H1 (cell line): ENCODE measurements at regions not wholly inside any gene's neighbourhood (a gene's known extent, or its start where the extent isn't known, plus 50 kb on each side); places are given as distances from the start of the nearest gene placed in this dataset.

ENCODE experiments used
- CTCF ChIA-PET: fragments of 300-600 bp; sonication (Branson Sonifier 250); formaldehyde crosslinking; loops from one replicate; lab custom pipeline; 2021; ENCODE audit not compliant: partially characterized antibody; lab: Charles Lee
- POLR2A ChIA-PET: fragments of 300-600 bp; sonication (Branson Sonifier 250); formaldehyde crosslinking; loops from one replicate; lab custom pipeline; 2021; ENCODE audit warnings: inconsistent platforms; ENCODE audit not compliant: partially characterized antibody; lab: Charles Lee
- DNase-seq, 2 experiments: peaks; one replicate each; pipeline versions ENCODE4 v3.0.0 to v3.0.0-alpha.2; 2010 to 2022; ENCODE audit warnings: low spot score in 2 of 2, low read depth in 1 of 2, mixed read lengths in 1 of 2
- FAIRE-seq: peaks from 2 replicates; lab custom pipeline; 2011; peaks lifted over from hg19 to GRCh38; lab: Jason Lieb, UNC
- H2AFZ ChIP-seq: 2 replicates; pipeline ENCODE4 v1.8.1; 2012; ENCODE audit warnings: low read length, inconsistent platforms
- H2AK5ac ChIP-seq: 2 replicates; pipeline ENCODE4 v1.6.1; 2013; ENCODE audit warnings: low read depth, low read length
- H2BK120ac ChIP-seq: replicated peaks from 2 replicates; pipeline ENCODE3; 2013; ENCODE audit warnings: low read depth, low read length, inconsistent platforms
- H2BK12ac ChIP-seq: 2 replicates; pipeline ENCODE4 v1.6.1; 2013; ENCODE audit warnings: low read depth, low read length
- H2BK15ac ChIP-seq: 2 replicates; pipeline ENCODE4 v1.6.1; 2013; ENCODE audit warnings: low read length
- H2BK20ac ChIP-seq: 2 replicates; pipeline ENCODE4 v1.6.1; 2013; ENCODE audit warnings: low read length
- H2BK5ac ChIP-seq: 2 replicates; pipeline ENCODE4 v1.6.1; 2013; ENCODE audit warnings: low read depth, low read length
- H3K14ac ChIP-seq: 2 replicates; pipeline ENCODE4 v1.6.1; 2013; ENCODE audit warnings: inconsistent platforms; ENCODE audit not compliant: insufficient read length
- H3K18ac ChIP-seq: 2 replicates; pipeline ENCODE4 v1.6.1; 2013; ENCODE audit warnings: low read length; ENCODE audit errors: extremely low read depth
- H3K23ac ChIP-seq: 2 replicates; pipeline ENCODE4 v1.6.1; 2013; ENCODE audit warnings: inconsistent platforms; ENCODE audit not compliant: insufficient read length
- H3K23me2 ChIP-seq: 2 replicates; pipeline ENCODE4 v1.6.1; 2013; ENCODE audit warnings: low read depth, low read length
- H3K27ac ChIP-seq: 2 replicates; pipeline ENCODE4 v1.6.1; 2011; ENCODE audit warnings: low read depth, low read length, inconsistent platforms
- H3K27me3 ChIP-seq, 4 experiments: replicated peaks in 1 of 4; 1 replicate in 1 of 4; 2 replicates in 3 of 4; pipeline versions ENCODE4 v1.6.1 to v1.8.1; 2011 to 2013; ENCODE audit warnings: low read length in 3 of 4, mild to moderate bottlenecking in 3 of 4, inconsistent platforms in 2 of 4, mixed read lengths in 2 of 4, moderate library complexity in 1 of 4; ENCODE audit not compliant: control insufficient read depth in 3 of 4, insufficient read depth in 3 of 4; ENCODE audit errors: extremely low read depth in 1 of 4
- H3K36me3 ChIP-seq, 4 experiments: 2 replicates each; pipeline versions ENCODE4 v1.6.1 to v1.8.1; 2011 to 2013; ENCODE audit warnings: mild to moderate bottlenecking in 4 of 4, low read length in 3 of 4, moderate library complexity in 2 of 4, control low read depth in 1 of 4, inconsistent platforms in 1 of 4; ENCODE audit not compliant: insufficient read depth in 4 of 4, control insufficient read depth in 2 of 4
- H3K4ac ChIP-seq: replicated peaks from 2 replicates; pipeline ENCODE3; 2013; ENCODE audit warnings: low read length, low read depth, mixed read lengths, inconsistent platforms; ENCODE audit not compliant: insufficient read length
- H3K4me1 ChIP-seq, 4 experiments: replicated peaks in 1 of 4; 1 replicate in 1 of 4; 2 replicates in 3 of 4; pipeline versions ENCODE4 v1.6.1 to v1.8.1; 2011 to 2013; ENCODE audit warnings: low read length in 3 of 4, inconsistent platforms in 2 of 4, mixed read lengths in 1 of 4; ENCODE audit not compliant: insufficient read depth in 4 of 4, control insufficient read depth in 3 of 4
- H3K4me2 ChIP-seq, 2 experiments: 2 replicates each; pipeline versions ENCODE4 v1.6.1 to v1.8.1; 2011 to 2013; ENCODE audit warnings: low read depth in 2 of 2, low read length in 2 of 2, control low read depth in 1 of 2, inconsistent platforms in 1 of 2, mild to moderate bottlenecking in 1 of 2; ENCODE audit not compliant: insufficient read depth in 1 of 2
- H3K4me3 ChIP-seq, 4 experiments: fragments of 200-600, 300-600 bp in 1 of 4; sonication (generic), shearing (Covaris generic), sonication (Bioruptor Twin) in 1 of 4; 2 replicates each; pipeline versions ENCODE4 v1.5.1 to v1.8.1; 2011 to 2016; ENCODE audit warnings: low read length in 4 of 4, low read depth in 3 of 4, control low read depth in 2 of 4, inconsistent platforms in 2 of 4, mild to moderate bottlenecking in 2 of 4, mixed read lengths in 1 of 4, moderate library complexity in 1 of 4; ENCODE audit not compliant: insufficient read depth in 2 of 4; ENCODE audit errors: extremely low read depth in 1 of 4
- H3K56ac ChIP-seq: replicated peaks from 2 replicates; pipeline ENCODE3; 2013; ENCODE audit warnings: low read depth, mild to moderate bottlenecking, mixed read lengths, low read length, inconsistent platforms; ENCODE audit not compliant: insufficient read length
- H3K79me1 ChIP-seq: 2 replicates; pipeline ENCODE4 v1.6.1; 2013; ENCODE audit warnings: low read depth, low read length, control low read depth
- H3K79me2 ChIP-seq, 2 experiments: 2 replicates each; pipeline versions ENCODE4 v1.6.1 to v1.8.1; 2012 to 2013; ENCODE audit warnings: low read length in 2 of 2, mild to moderate bottlenecking in 2 of 2, inconsistent platforms in 1 of 2; ENCODE audit not compliant: insufficient read depth in 2 of 2, control insufficient read depth in 1 of 2
- H3K9ac ChIP-seq, 4 experiments: replicated peaks in 1 of 4; 1 replicate in 1 of 4; 2 replicates in 3 of 4; pipeline versions ENCODE4 v1.6.1 to v1.8.1; 2011 to 2013; ENCODE audit warnings: low read depth in 3 of 4, low read length in 3 of 4, control low read depth in 2 of 4, mild to moderate bottlenecking in 2 of 4, moderate library complexity in 2 of 4, inconsistent platforms in 1 of 4; ENCODE audit errors: extremely low read depth in 1 of 4
- H3K9me3 ChIP-seq, 2 experiments: 2 replicates each; pipeline versions ENCODE4 v1.6.1 to v1.8.1; 2012 to 2013; ENCODE audit warnings: mild to moderate bottlenecking in 2 of 2, moderate library complexity in 2 of 2, control low read depth in 1 of 2, inconsistent platforms in 1 of 2, low read depth in 1 of 2, low read length in 1 of 2, mixed read lengths in 1 of 2; ENCODE audit not compliant: insufficient read depth in 2 of 2
- H4K20me1 ChIP-seq, 2 experiments: replicated peaks in 1 of 2; 2 replicates each; pipeline versions ENCODE3 to v1.8.1; 2011 to 2013; ENCODE audit warnings: inconsistent platforms in 2 of 2, low read length in 2 of 2, mild to moderate bottlenecking in 1 of 2; ENCODE audit not compliant: insufficient read depth in 2 of 2, control insufficient read depth in 1 of 2
- H4K5ac ChIP-seq: 2 replicates; pipeline ENCODE4 v1.6.1; 2013; ENCODE audit warnings: low read length, low read depth, mixed read lengths, inconsistent platforms; ENCODE audit not compliant: insufficient read length
- H4K8ac ChIP-seq: 2 replicates; pipeline ENCODE4 v1.8.0; 2013; ENCODE audit warnings: mild to moderate bottlenecking, moderate library complexity, low read length, inconsistent platforms; ENCODE audit not compliant: insufficient read depth; ENCODE audit errors: extremely low read depth
- H4K91ac ChIP-seq: replicated peaks from 2 replicates; pipeline ENCODE3; 2013; ENCODE audit warnings: low read length, mixed read lengths, inconsistent platforms; ENCODE audit not compliant: insufficient read length
- ASH2L ChIP-seq: fragments of 200-600, 300-600 bp; sonication (generic); IDR thresholded peaks from one replicate; pipeline ENCODE4 v1.7.1; 2017; ENCODE audit warnings: low read length
- CTCF ChIP-seq, 3 experiments: IDR thresholded peaks; 1 replicate in 2 of 3; 2 replicates in 1 of 3; pipeline versions ENCODE4 v1.5.1 to v1.6.1; 2011; ENCODE audit warnings: low read length in 3 of 3, mild to moderate bottlenecking in 3 of 3, inconsistent platforms in 2 of 3, low read depth in 1 of 3, moderate library complexity in 1 of 3; ENCODE audit not compliant: insufficient read depth in 1 of 3; ENCODE audit errors: control extremely low read depth in 1 of 3
- NRF1 ChIP-seq: IDR thresholded peaks from 2 replicates; pipeline ENCODE4 v1.6.1; 2011; ENCODE audit warnings: mild to moderate bottlenecking, low read depth, low read length, improper control_type of control experiment
- RBBP5 ChIP-seq: IDR thresholded peaks from 2 replicates; pipeline ENCODE4 v1.7.1; 2012; ENCODE audit warnings: low read depth, mild to moderate bottlenecking, inconsistent platforms, low read length, moderate library complexity, borderline replicate concordance
- SIN3A ChIP-seq, 2 experiments: IDR thresholded peaks in 1 of 2; conservative IDR thresholded peaks in 1 of 2; 2 replicates each; pipeline ENCODE4 v1.6.1; 2011 to 2012; ENCODE audit warnings: low read length in 2 of 2, improper control_type of control experiment in 1 of 2, low read depth in 1 of 2, mild to moderate bottlenecking in 1 of 2
- SP2 ChIP-seq: IDR thresholded peaks from 2 replicates; pipeline ENCODE4 v1.6.1; 2012; ENCODE audit warnings: mild to moderate bottlenecking, low read length, inconsistent platforms
- WGBS, 2 experiments: shearing (Covaris generic) in 1 of 2; methylation state at CpG; one replicate each; pipeline versions ENCODE4 v1.1.6 to v1.1.7; 2013 to 2015; ENCODE audit warnings: low lambda C conversion rate in 2 of 2, mixed read lengths in 2 of 2, inconsistent platforms in 1 of 2, low coverage in 1 of 2, missing lambda C conversion rate in 1 of 2; ENCODE audit not compliant: insufficient replicate concordance in 2 of 2, insufficient coverage in 1 of 2, insufficient read length in 1 of 2; ENCODE audit errors: extremely low coverage in 1 of 2, missing lambda C conversion rate in 1 of 2; 5-methylcytosine and 5-hydroxymethylcytosine counted together

DNA sequence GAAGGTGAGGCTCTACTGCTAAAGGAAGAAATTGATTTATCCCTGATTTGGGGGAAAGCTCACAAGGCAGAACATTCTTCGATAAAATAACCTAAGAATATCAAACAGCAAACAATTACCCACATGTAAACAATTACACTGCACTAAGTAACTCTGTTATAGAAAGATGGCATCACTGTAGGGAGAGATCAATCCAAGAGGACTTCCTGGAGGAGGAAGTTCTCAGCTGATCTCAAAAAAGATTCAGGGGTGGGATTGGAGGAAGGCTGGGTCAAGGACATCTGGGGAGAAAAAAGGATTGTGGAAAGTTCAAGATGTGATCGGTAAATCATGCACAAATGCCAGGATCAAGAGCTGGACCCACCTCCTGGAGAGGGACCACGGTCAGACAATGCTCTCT, 361.0 kb upstream of the SULF2 start:
- H2BK15ac ChIP-seq: no peak overlapping the region
- H3K27me3 ChIP-seq: no peaks in the 10 kb centered on the region
- no peak overlapping the region; the same call in 1 of the 2 replicates for H2BK20ac ChIP-seq
- no peak for FAIRE-seq
- TF ChIP-seq RBBP5: no peak
- no peak for TF ChIP-seq SIN3A (conservative IDR thresholded peaks at IDR 0.05 in 1 of 2, IDR thresholded peaks at IDR 0.05 in 1 of 2; ENCODE audit: low read depth in 1 of 2, low read length in 2 of 2)
- TF ChIP-seq CTCF (IDR thresholded peaks at IDR 0.05; ENCODE audit: control extremely low read depth in 1 of 3, insufficient read depth in 1 of 3, low read depth in 1 of 3, low read length in 3 of 3): no peak
- no peak for TF ChIP-seq NRF1
- no peak for TF ChIP-seq SP2
- no peak for TF ChIP-seq ASH2L
- no peak overlapping the region for H3K27ac ChIP-seq
- no peaks in the 10 kb centered on the region for H3K23me2 ChIP-seq
- 92% methylated on average over 3 of the region's 3 CpGs; no CpG with 5 or more reads in 1 of the 2 experiments for WGBS, 2 experiments
- H4K91ac ChIP-seq: no peak overlapping the region
- no peaks in the 10 kb centered on the region for H4K20me1 ChIP-seq
- no peak overlapping the region for H2BK120ac ChIP-seq
- H3K14ac ChIP-seq: no peak overlapping the region
- no peak for DNase-seq
- peaks cover 4 to 5% of the 10 kb centered on the region in 2 experiments; a peak in 3 of 4 replicates for H3K9me3 ChIP-seq
- ChIA-PET POLR2A (interaction anchor here (0.7 kb wide), 1 partner anchor 252 kb away, joined by 3 read pairs; no protein-coding TSS in a partner anchor), CTCF (interaction anchor here (1.0 to 1.3 kb wide), 3 partner anchors 8 to 360 kb away, joined by 3 to 4 read pairs (median 4); no protein-coding TSS in a partner anchor)
- no peak overlapping the region for H2BK12ac ChIP-seq
- H3K9ac ChIP-seq: no peak overlapping the region
- H3K79me1 ChIP-seq: no peaks in the 10 kb centered on the region
- no peak overlapping the region for H3K56ac ChIP-seq
- H3K4ac ChIP-seq: no peak overlapping the region
- no peak overlapping the region for H2AFZ ChIP-seq
- no peak overlapping the region for H4K5ac ChIP-seq
- no peak overlapping the region for H3K4me2 ChIP-seq
- no peak overlapping the region for H2AK5ac ChIP-seq
- no peak overlapping the region for H2BK5ac ChIP-seq
- H3K79me2 ChIP-seq: no peaks in the 10 kb centered on the region
- H3K23ac ChIP-seq: no peak overlapping the region
- no peak overlapping the region for H4K8ac ChIP-seq
- no peaks in the 10 kb centered on the region for H3K36me3 ChIP-seq
- no peak overlapping the region for H3K18ac ChIP-seq
- no peak overlapping the region for H3K4me3 ChIP-seq
- H3K4me1 ChIP-seq: peaks cover 0 to 2% (median under 1%) of the 10 kb centered on the region in 4 experiments; a peak in 3 of 7 replicates
